ENCODE measurements at regions not wholly inside any gene's neighbourhood (a gene's known extent, or its start where the extent isn't known, plus 50 kb on each side); places are given as distances from the start of the nearest gene placed in this dataset.

- ChIA-PET POLR2A (ENCODE audit: unreplicated experiment) (no interaction called here), CTCF (no interaction called here)
- Histone ChIP-seq H3K27ac (ENCODE audit: insufficient read depth, low read length) (no peak overlapping the region), H4K8ac (ENCODE audit: low read depth in 2 of 2, low read length in 2 of 2) (no peak overlapping the region), H3K27me3 (ENCODE audit: control insufficient read depth, insufficient read depth, low read length) (no peaks in the 10 kb centered on the region), H3K4ac (ENCODE audit: low read depth, low read length) (no peak overlapping the region), H2BK5ac (ENCODE audit: low read depth, low read length, poor library complexity, severe bottlenecking) (peak overlapping the region; percentile 53), H3K14ac (replicated peaks; ENCODE audit: low read depth, low read length) (no peak overlapping the region), H2BK15ac (ENCODE audit: low read depth, low read length) (no peak overlapping the region), H3K4me2 (ENCODE audit: low read depth, low read length) (no peak overlapping the region; the same call in 1 of the 2 replicates), H4K91ac (ENCODE audit: insufficient read depth, low read depth, low read length) (no peak overlapping the region), H2AK9ac (replicated peaks; ENCODE audit: low read depth, low read length, poor library complexity) (no peak overlapping the region), H2BK120ac (ENCODE audit: low read depth, low read length) (no peak overlapping the region), H3K23ac (ENCODE audit: low read depth, low read length) (no peak overlapping the region), H3K18ac (ENCODE audit: low read depth, low read length) (peak overlapping the region; percentile 42; the same call in 1 of the 2 replicates), H2AFZ (replicated peaks; ENCODE audit: low read length, poor library complexity) (no peak overlapping the region), H3K9ac (ENCODE audit: low read depth, low read length) (no peak overlapping the region), H3K9me1 (ENCODE audit: insufficient read depth, low read length) (0 out of 2 replicates have a peak, but pooled peaks cover 6% of the 10 kb centered on the region), H4K20me1 (ENCODE audit: insufficient read depth, low read length) (no peaks in the 10 kb centered on the region), H2BK20ac (ENCODE audit: low read depth, low read length) (no peak overlapping the region), H3K4me3 (ENCODE audit: insufficient read depth, low read depth, low read length) (no peak overlapping the region), H4K5ac (ENCODE audit: low read depth, low read length) (no peak overlapping the region), H3K56ac (ENCODE audit: extremely low read depth, insufficient read depth, low read length) (no peak overlapping the region), H3K36me3 (ENCODE audit: control insufficient read depth, insufficient read depth, low read length) (no peaks in the 10 kb centered on the region), H3K9me3 (ENCODE audit: control insufficient read depth, insufficient read depth, low read length) (no peaks in the 10 kb centered on the region), H3K4me1 (ENCODE audit: control insufficient read depth, insufficient read depth, low read length) (peaks cover 7% of the 10 kb centered on the region; the same call in 1 of the 2 replicates), H2AK5ac (ENCODE audit: low read depth, low read length) (no peak overlapping the region), H3K79me1 (ENCODE audit: low read depth in 1 of 2, low read length in 2 of 2) (no peaks in the 10 kb centered on the region)
- WGBS, 2 experiments (ENCODE audit: extremely low coverage in 2 of 2, insufficient read length in 1 of 2) = 100% methylated on average over 1 of the region's 3 CpGs; no CpG with 5 or more reads in 1 of the 2 experiments
- peak; percentile 95 for TF ChIP-seq CEBPB (IDR thresholded peaks at IDR 0.05; ENCODE audit: low read depth, low read length)
- peak; percentile 64 for TF ChIP-seq MAFK (IDR thresholded peaks at IDR 0.05; ENCODE audit: low read depth, low read length)
- TF ChIP-seq ELK1 (IDR thresholded peaks at IDR 0.05; ENCODE audit: borderline replicate concordance, low read depth, low read length) = no peak
- TF ChIP-seq NFE2L2 (IDR thresholded peaks at IDR 0.05; ENCODE audit: low read depth, low read length) = no peak
- in situ Hi-C loops (cut with MboI; ENCODE audit: low sequenced_read_pairs) = no loop called here
- no TSS peak for BruUV-seq (replicated peaks)
- intact Hi-C loops (cut with micrococcal nuclease) = no loop called here
- ATAC-seq (ENCODE audit: low read depth) (peak; percentile 22; the same call in 1 of the 2 replicates), DNase-seq (peak; percentile 90)
- dilution Hi-C loops (cut with HindIII; ENCODE audit: low sequenced_read_pairs, unreplicated experiment) = no loop called here
These were observed 163.4 kb downstream of the GAS1 start for GRCh38 chr9:86783884-86784283.
